ENCODE measurements at regions not wholly inside any gene's neighbourhood (a gene's known extent, or its start where the extent isn't known, plus 50 kb on each side); places are given as distances from the start of the nearest gene placed in this dataset.

DNA sequence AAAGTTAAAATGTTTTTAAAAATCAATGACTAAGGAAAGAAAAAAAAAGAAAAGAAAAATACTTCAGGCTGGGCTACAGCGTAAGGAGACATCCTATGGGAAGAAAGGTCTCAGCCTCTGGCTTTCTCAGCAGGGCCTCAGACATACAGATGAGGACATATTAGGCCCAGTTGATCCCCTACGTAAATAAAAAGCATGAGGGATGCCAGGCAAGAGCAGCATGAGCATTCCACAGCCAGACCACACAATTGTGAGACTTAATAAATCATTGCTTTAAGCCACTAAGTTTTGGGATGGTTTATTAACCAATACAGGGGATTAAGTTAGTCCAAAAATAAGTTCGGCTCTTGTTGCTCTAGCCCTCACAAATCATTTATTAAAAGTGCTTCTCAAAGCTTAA, 394.1 kb upstream of the NECTIN3 start:
- TF ChIP-seq MAFK (IDR thresholded peaks at IDR 0.05; ENCODE audit: low read length) (no peak), HDAC2 (IDR thresholded peaks at IDR 0.05) (no peak), ZBTB26 (CRISPR knock-in tag; IDR thresholded peaks at IDR 0.05) (no peak), ZBTB33 (CRISPR knock-in tag; IDR thresholded peaks at IDR 0.05) (no peak), POLR2AphosphoS5 (IDR thresholded peaks at IDR 0.05; ENCODE audit: control insufficient read depth, insufficient read depth, low read depth, low read length) (no peak), BHLHE40 (IDR thresholded peaks at IDR 0.05; ENCODE audit: low read length) (no peak), TEAD4 (IDR thresholded peaks at IDR 0.05; ENCODE audit: low read length) (no peak), TEAD4 (CRISPR knock-in tag; IDR thresholded peaks at IDR 0.05; ENCODE audit: borderline replicate concordance) (no peak), NUFIP1 (IDR thresholded peaks at IDR 0.05; ENCODE audit: partially characterized antibody) (no peak), TAF7 (tag; IDR thresholded peaks at IDR 0.05) (no peak), ZNF436 (CRISPR knock-in tag; IDR thresholded peaks at IDR 0.05) (no peak), RAD21 (CRISPR knock-in tag; conservative IDR thresholded peaks at IDR 0.05 in 1 of 2, IDR thresholded peaks at IDR 0.05 in 1 of 2) (no peak), POLR2A (conservative IDR thresholded peaks at IDR 0.05) (no peak), EZH2 (IDR thresholded peaks at IDR 0.05; ENCODE audit: borderline replicate concordance, low read depth, low read length) (no peak), IRF9 (tag; IDR thresholded peaks at IDR 0.05) (no peak)

Data from K562 (cell line).